ENCODE measurements at regions not wholly inside any gene's neighbourhood (a gene's known extent, or its start where the extent isn't known, plus 50 kb on each side); places are given as distances from the start of the nearest gene placed in this dataset.

- TF ChIP-seq POLR2A (IDR thresholded peaks at IDR 0.05): no peak
- peak in 1 of 4 experiments; percentile 7 for TF ChIP-seq CTCF (IDR thresholded peaks at IDR 0.05)
Measured at GRCh38 chr12:125755512-125755911, 690.3 kb downstream of the AACS start.

Data from prostate gland (tissue), 2 donors.